ENCODE measurements at regions not wholly inside any gene's neighbourhood (a gene's known extent, or its start where the extent isn't known, plus 50 kb on each side); places are given as distances from the start of the nearest gene placed in this dataset.
"Not testable (repeated sequence)": the region's sequence is repeated elsewhere in the genome, so short reads cannot be mapped to it uniquely, and the experiment has no call there.

DNA sequence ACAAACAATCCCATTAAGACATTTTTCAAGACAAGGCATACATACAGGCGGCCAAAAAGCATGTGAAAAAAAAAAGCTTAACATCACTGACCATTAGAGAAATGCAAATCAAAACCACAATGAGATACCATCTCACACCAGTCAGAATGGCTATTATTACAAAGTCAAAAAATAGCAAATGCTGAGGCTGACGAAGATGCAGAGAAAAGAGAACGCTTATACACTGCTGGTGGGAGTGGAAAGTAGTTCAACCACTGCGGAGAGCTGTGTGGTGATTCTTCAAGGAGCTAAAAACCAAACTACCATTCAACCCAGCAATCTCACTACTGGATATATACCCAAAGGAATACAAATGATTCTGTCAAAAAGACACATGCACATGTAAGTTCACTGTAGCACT, 216.7 kb downstream of the FOXG1 start:
- 10% methylated on average over 4 of the region's 4 CpGs for WGBS (ENCODE audit: missing lambda C conversion rate)
- ChIA-PET POLR2A (no interaction called here), CTCF (no interaction called here)
- no peak for DNase-seq (ENCODE audit: low read depth in 1 of 2, low spot score in 1 of 2)
- Histone ChIP-seq H3K4me3 (no peak overlapping the region), H3K4me1 (no peaks in the 10 kb centered on the region), H3K4me2 (no peak overlapping the region), H3K27ac (no peak overlapping the region), H3K9me3 (no peaks in the 10 kb centered on the region)
- TF ChIP-seq ZFP36 (IDR thresholded peaks at IDR 0.05; ENCODE audit: borderline replicate concordance, partially characterized antibody) (no peak), CBX2 (IDR thresholded peaks at IDR 0.05; ENCODE audit: borderline replicate concordance, low read depth) (no peak), EP300 (IDR thresholded peaks at IDR 0.05) (no peak), EHF (CRISPR knock-in tag; IDR thresholded peaks at IDR 0.05) (no peak), KDM5A (IDR thresholded peaks at IDR 0.05) (no peak), GATA3 (IDR thresholded peaks at IDR 0.05; ENCODE audit: borderline replicate concordance) (no peak)
- TF ChIP-seq, protein P1, sequence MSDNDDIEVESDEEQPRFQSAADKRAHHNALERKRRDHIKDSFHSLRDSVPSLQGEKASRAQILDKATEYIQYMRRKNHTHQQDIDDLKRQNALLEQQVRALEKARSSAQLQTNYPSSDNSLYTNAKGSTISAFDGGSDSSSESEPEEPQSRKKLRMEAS (IDR thresholded peaks at IDR 0.05): no peak
- ATAC-seq: no peak
- FAIRE-seq: no peak

DNA sequence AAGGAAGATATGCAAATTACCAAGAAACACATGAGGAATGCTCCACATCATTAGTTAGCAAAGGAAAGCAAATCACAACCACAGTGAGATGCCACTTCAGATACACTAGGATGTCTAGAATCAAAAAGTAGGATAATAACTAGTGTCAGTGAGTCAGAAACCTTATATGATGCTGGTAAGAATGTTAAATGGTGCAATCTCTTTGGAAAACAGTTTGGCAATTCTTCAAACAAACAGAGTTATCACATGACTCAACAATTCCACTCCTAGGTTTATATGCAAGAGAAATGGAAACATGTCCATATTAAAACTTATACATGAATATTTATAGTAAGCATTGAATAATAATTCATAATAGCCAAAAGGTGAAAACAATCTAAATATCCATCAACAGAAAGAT, 220.9 kb downstream of the FOXG1 start:
- no peak overlapping the region for H3K4me2 ChIP-seq
- TF ChIP-seq, protein P2, sequence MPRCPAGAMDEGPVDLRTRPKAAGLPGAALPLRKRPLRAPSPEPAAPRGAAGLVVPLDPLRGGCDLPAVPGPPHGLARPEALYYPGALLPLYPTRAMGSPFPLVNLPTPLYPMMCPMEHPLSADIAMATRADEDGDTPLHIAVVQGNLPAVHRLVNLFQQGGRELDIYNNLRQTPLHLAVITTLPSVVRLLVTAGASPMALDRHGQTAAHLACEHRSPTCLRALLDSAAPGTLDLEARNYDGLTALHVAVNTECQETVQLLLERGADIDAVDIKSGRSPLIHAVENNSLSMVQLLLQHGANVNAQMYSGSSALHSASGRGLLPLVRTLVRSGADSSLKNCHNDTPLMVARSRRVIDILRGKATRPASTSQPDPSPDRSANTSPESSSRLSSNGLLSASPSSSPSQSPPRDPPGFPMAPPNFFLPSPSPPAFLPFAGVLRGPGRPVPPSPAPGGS (IDR thresholded peaks at IDR 0.05): no peak
- TF ChIP-seq, protein P3, sequence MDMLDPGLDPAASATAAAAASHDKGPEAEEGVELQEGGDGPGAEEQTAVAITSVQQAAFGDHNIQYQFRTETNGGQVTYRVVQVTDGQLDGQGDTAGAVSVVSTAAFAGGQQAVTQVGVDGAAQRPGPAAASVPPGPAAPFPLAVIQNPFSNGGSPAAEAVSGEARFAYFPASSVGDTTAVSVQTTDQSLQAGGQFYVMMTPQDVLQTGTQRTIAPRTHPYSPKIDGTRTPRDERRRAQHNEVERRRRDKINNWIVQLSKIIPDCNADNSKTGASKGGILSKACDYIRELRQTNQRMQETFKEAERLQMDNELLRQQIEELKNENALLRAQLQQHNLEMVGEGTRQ (IDR thresholded peaks at IDR 0.05): no peak
- TF ChIP-seq EP300 (IDR thresholded peaks at IDR 0.05) (no peak), RAD21 (conservative IDR thresholded peaks at IDR 0.05 in 1 of 2, IDR thresholded peaks at IDR 0.05 in 1 of 2) (no peak), SMC3 (IDR thresholded peaks at IDR 0.05) (no peak), RFX5 (IDR thresholded peaks at IDR 0.05) (no peak), HOXB13 (CRISPR knock-in tag; IDR thresholded peaks at IDR 0.05; ENCODE audit: low read depth) (no peak), SREBF2 (IDR thresholded peaks at IDR 0.05) (no peak)
- TF ChIP-seq, protein P4, sequence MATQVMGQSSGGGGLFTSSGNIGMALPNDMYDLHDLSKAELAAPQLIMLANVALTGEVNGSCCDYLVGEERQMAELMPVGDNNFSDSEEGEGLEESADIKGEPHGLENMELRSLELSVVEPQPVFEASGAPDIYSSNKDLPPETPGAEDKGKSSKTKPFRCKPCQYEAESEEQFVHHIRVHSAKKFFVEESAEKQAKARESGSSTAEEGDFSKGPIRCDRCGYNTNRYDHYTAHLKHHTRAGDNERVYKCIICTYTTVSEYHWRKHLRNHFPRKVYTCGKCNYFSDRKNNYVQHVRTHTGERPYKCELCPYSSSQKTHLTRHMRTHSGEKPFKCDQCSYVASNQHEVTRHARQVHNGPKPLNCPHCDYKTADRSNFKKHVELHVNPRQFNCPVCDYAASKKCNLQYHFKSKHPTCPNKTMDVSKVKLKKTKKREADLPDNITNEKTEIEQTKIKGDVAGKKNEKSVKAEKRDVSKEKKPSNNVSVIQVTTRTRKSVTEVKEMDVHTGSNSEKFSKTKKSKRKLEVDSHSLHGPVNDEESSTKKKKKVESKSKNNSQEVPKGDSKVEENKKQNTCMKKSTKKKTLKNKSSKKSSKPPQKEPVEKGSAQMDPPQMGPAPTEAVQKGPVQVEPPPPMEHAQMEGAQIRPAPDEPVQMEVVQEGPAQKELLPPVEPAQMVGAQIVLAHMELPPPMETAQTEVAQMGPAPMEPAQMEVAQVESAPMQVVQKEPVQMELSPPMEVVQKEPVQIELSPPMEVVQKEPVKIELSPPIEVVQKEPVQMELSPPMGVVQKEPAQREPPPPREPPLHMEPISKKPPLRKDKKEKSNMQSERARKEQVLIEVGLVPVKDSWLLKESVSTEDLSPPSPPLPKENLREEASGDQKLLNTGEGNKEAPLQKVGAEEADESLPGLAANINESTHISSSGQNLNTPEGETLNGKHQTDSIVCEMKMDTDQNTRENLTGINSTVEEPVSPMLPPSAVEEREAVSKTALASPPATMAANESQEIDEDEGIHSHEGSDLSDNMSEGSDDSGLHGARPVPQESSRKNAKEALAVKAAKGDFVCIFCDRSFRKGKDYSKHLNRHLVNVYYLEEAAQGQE (IDR thresholded peaks at IDR 0.05): no peak
- no peaks in the 10 kb centered on the region for H3K4me1 ChIP-seq
- H3K9me3 ChIP-seq: no peaks in the 10 kb centered on the region
- ATAC-seq (no peak), DNase-seq (ENCODE audit: low read depth in 1 of 2, low spot score in 1 of 2) (no peak), FAIRE-seq (no peak)
- CTCF ChIA-PET: no interaction called here
- POLR2A ChIA-PET: no interaction called here
- no peak overlapping the region for H3K4me3 ChIP-seq
- no peak overlapping the region for H3K27ac ChIP-seq

DNA sequence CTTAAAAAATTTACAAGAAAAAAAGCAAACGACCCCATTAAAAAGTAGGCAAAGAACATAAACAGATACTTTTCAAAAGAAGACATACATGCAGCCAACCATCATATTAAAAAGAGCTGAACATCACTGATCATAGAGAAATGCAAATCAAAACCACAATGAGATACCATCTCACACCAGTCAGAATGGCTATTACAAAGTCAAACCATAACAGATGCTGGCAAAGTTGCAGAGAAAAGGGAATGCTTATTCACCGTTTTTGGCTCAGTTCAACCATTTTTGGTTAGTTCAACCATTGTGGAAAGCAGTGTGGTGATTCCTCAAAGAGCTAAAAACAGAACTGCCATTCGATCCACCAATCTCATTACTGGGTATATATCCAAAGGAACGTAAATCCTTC, 230.6 kb downstream of the FOXG1 start:
- H3K4me1 ChIP-seq; FAIRE-seq; H3K4me3 ChIP-seq; H3K4me2 ChIP-seq; CTCF ChIA-PET; H3K9me3 ChIP-seq; DNase-seq (ENCODE audit: low read depth in 1 of 2, low spot score in 1 of 2); H3K27ac ChIP-seq; POLR2A ChIA-PET; ATAC-seq: not testable (repeated sequence)
- WGBS (ENCODE audit: missing lambda C conversion rate): 1% methylated on average over 4 of the region's 4 CpGs

DNA sequence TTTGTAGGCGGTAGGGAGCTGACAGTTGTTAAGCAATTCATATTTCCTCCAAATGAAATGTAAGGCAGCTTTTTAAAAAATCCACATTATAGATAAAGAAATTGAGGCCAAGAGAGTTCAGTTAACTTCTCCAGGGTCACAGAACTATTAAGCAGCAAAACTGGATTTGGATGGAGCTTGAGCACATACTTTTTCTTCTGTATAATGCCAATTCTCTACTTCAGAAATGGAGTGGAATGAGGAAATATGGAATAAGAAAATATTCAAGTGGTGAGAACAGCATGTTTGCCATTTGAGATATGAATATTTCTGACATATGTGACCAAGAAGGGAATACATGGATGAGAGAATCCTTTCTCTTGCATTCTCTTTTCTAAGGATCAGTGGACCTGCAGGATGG, 233.1 kb downstream of the FOXG1 start:
- H3K4me3 ChIP-seq: no peak overlapping the region
- no peaks in the 10 kb centered on the region for H3K4me1 ChIP-seq
- DNase-seq (ENCODE audit: low read depth in 1 of 2, low spot score in 1 of 2) (no peak), ATAC-seq (no peak), FAIRE-seq (no peak)
- no peak for TF ChIP-seq EHF (CRISPR knock-in tag; IDR thresholded peaks at IDR 0.05)
- POLR2A ChIA-PET: no interaction called here
- no peaks in the 10 kb centered on the region for H3K9me3 ChIP-seq
- H3K4me2 ChIP-seq: no peak overlapping the region
- CTCF ChIA-PET: no interaction called here
- H3K27ac ChIP-seq: no peak overlapping the region
- WGBS (ENCODE audit: missing lambda C conversion rate): 5% methylated on average over 1 of the region's 1 CpG

Measured in A549 (cell line).